Mesendoderm (in vitro differentiated cells): ENCODE measurements at regions not wholly inside any gene's neighbourhood (a gene's known extent, or its start where the extent isn't known, plus 50 kb on each side); places are given as distances from the start of the nearest gene placed in this dataset.

Experiments
- DNase-seq: peaks from one replicate; pipeline ENCODE4 v3.0.0; 2013
- H2AK5ac ChIP-seq: 2 replicates; pipeline ENCODE4 v1.6.1; 2013; ENCODE audit warnings: low read length, inconsistent platforms
- H2BK120ac ChIP-seq: 2 replicates; pipeline ENCODE4 v1.6.1; 2013; ENCODE audit warnings: low read depth, mild to moderate bottlenecking, low read length, moderate library complexity, mixed read lengths
- H2BK15ac ChIP-seq: replicated peaks from 2 replicates; pipeline ENCODE4 v1.6.1; 2013; ENCODE audit warnings: low read depth, mild to moderate bottlenecking, moderate library complexity
- H2BK5ac ChIP-seq: 2 replicates; pipeline ENCODE4 v1.6.1; 2013; ENCODE audit warnings: low read length, inconsistent platforms
- H3K18ac ChIP-seq: 2 replicates; pipeline ENCODE4 v1.6.1; 2013; ENCODE audit warnings: mild to moderate bottlenecking, low read length, mixed read lengths
- H3K23ac ChIP-seq: one replicate; pipeline ENCODE4 v1.6.1; 2013; ENCODE audit warnings: low read length
- H3K27ac ChIP-seq: 2 replicates; pipeline ENCODE4 v1.5.1; 2013; ENCODE audit warnings: low read depth, mild to moderate bottlenecking, inconsistent platforms, low read length, moderate library complexity
- H3K27me3 ChIP-seq: 2 replicates; pipeline ENCODE4 v1.6.1; 2013; ENCODE audit warnings: low read length, control low read depth, mild to moderate bottlenecking, inconsistent platforms; ENCODE audit not compliant: insufficient read depth, poor library complexity
- H3K36me3 ChIP-seq: 2 replicates; pipeline ENCODE4 v1.6.1; 2013; ENCODE audit warnings: low read length, inconsistent platforms; ENCODE audit not compliant: control insufficient read depth, insufficient read depth
- H3K4ac ChIP-seq: one replicate; pipeline ENCODE4 v1.6.1; 2013; ENCODE audit warnings: low read depth, mild to moderate bottlenecking, low read length, moderate library complexity
- H3K4me1 ChIP-seq: 2 replicates; pipeline ENCODE4 v1.6.1; 2013; ENCODE audit warnings: low read depth, low read length, inconsistent platforms; ENCODE audit not compliant: control insufficient read depth
- H3K4me2 ChIP-seq: 2 replicates; pipeline ENCODE4 v1.6.1; 2013; ENCODE audit warnings: low read length
- H3K4me3 ChIP-seq: 2 replicates; pipeline ENCODE4 v1.5.1; 2013; ENCODE audit warnings: mild to moderate bottlenecking, low read length
- H3K56ac ChIP-seq: one replicate; pipeline ENCODE4 v1.6.1; 2013; ENCODE audit warnings: low read length
- H3K79me1 ChIP-seq: 2 replicates; pipeline ENCODE4 v1.6.1; 2013; ENCODE audit warnings: low read length, inconsistent platforms
- H3K79me2 ChIP-seq: 2 replicates; pipeline ENCODE4 v1.6.1; 2013; ENCODE audit warnings: mild to moderate bottlenecking, low read length; ENCODE audit not compliant: control insufficient read depth, insufficient read depth
- H3K9ac ChIP-seq: 2 replicates; pipeline ENCODE4 v1.6.1; 2013; ENCODE audit warnings: low read length, inconsistent platforms
- H4K5ac ChIP-seq: one replicate; pipeline ENCODE4 v1.6.1; 2013; ENCODE audit warnings: low read length
- H4K8ac ChIP-seq: one replicate; pipeline ENCODE4 v1.6.1; 2013; ENCODE audit warnings: low read depth, mild to moderate bottlenecking, control low read depth, low read length, moderate library complexity
- WGBS: extraction: QIAGEN DNeasy Blood & Tissue Kit; methylation state at CpG from one replicate; pipeline ENCODE4 v1.1.7; 2013; ENCODE audit warnings: low lambda C conversion rate, missing lambda C conversion rate; ENCODE audit not compliant: insufficient coverage; ENCODE audit errors: extremely low coverage; 5-methylcytosine and 5-hydroxymethylcytosine counted together

- H3K36me3 ChIP-seq: no peaks in the 10 kb centered on the region
- H3K23ac ChIP-seq: no peak overlapping the region
- no peak overlapping the region for H3K27ac ChIP-seq
- H4K8ac ChIP-seq: no peak overlapping the region
- no peak overlapping the region for H3K4ac ChIP-seq
- H3K79me1 ChIP-seq: no peaks in the 10 kb centered on the region
- H2AK5ac ChIP-seq: no peak overlapping the region
- H2BK15ac ChIP-seq: no peak overlapping the region
- H3K4me2 ChIP-seq: no peak overlapping the region
- no peak overlapping the region for H2BK5ac ChIP-seq
- no peaks in the 10 kb centered on the region for H3K27me3 ChIP-seq
- H3K4me1 ChIP-seq: no peaks in the 10 kb centered on the region
- no peak overlapping the region for H2BK120ac ChIP-seq
- no peak overlapping the region for H3K56ac ChIP-seq
- no CpG with 5 or more reads among the region's 2 CpGs for WGBS
- no peak for DNase-seq
- H3K9ac ChIP-seq: no peak overlapping the region
- H3K4me3 ChIP-seq: no peak overlapping the region
- no peaks in the 10 kb centered on the region for H3K79me2 ChIP-seq
- no peak overlapping the region for H3K18ac ChIP-seq
- H4K5ac ChIP-seq: no peak overlapping the region
These were observed 205.1 kb upstream of the TBX3 start for GRCh38 chr12:114888928-114889584.

- Histone ChIP-seq H3K9ac (no peak overlapping the region), H4K5ac (no peak overlapping the region), H2BK15ac (no peak overlapping the region), H3K4me1 (no peaks in the 10 kb centered on the region), H3K79me1 (no peaks in the 10 kb centered on the region), H4K8ac (no peak overlapping the region), H3K36me3 (no peaks in the 10 kb centered on the region), H3K23ac (no peak overlapping the region), H3K27ac (no peak overlapping the region), H2BK5ac (no peak overlapping the region), H3K4me2 (no peak overlapping the region), H3K79me2 (no peaks in the 10 kb centered on the region), H2AK5ac (no peak overlapping the region), H3K4me3 (no peak overlapping the region), H3K27me3 (no peaks in the 10 kb centered on the region), H3K56ac (no peak overlapping the region), H3K18ac (no peak overlapping the region), H3K4ac (no peak overlapping the region), H2BK120ac (no peak overlapping the region)
- WGBS: no CpG with 5 or more reads among the region's 1 CpG
- DNase-seq: no peak
These were observed 204.5 kb upstream of the TBX3 start for GRCh38 chr12:114888448-114888847.

GRCh38 chr12:114885501-114885900, 201.5 kb upstream of the TBX3 start:
- Histone ChIP-seq H2AK5ac (no peak overlapping the region), H4K8ac (no peak overlapping the region), H3K56ac (no peak overlapping the region), H3K9ac (no peak overlapping the region), H2BK120ac (no peak overlapping the region), H3K27ac (no peak overlapping the region), H3K18ac (no peak overlapping the region), H3K23ac (no peak overlapping the region), H3K79me2 (no peaks in the 10 kb centered on the region), H3K79me1 (no peaks in the 10 kb centered on the region), H2BK15ac (no peak overlapping the region), H3K4me1 (no peaks in the 10 kb centered on the region), H4K5ac (no peak overlapping the region), H3K36me3 (no peaks in the 10 kb centered on the region), H3K27me3 (no peaks in the 10 kb centered on the region), H2BK5ac (no peak overlapping the region), H3K4ac (no peak overlapping the region), H3K4me2 (no peak overlapping the region), H3K4me3 (no peak overlapping the region)
- no CpG with 5 or more reads among the region's 4 CpGs for WGBS
- no peak for DNase-seq

- Histone ChIP-seq H3K9ac (no peak overlapping the region), H3K4me2 (no peak overlapping the region), H2BK120ac (no peak overlapping the region), H3K79me2 (no peaks in the 10 kb centered on the region), H3K4me1 (no peaks in the 10 kb centered on the region), H3K36me3 (no peaks in the 10 kb centered on the region), H3K56ac (no peak overlapping the region), H3K79me1 (no peaks in the 10 kb centered on the region), H3K27ac (no peak overlapping the region), H3K18ac (no peak overlapping the region), H3K27me3 (no peaks in the 10 kb centered on the region), H3K23ac (no peak overlapping the region), H2BK5ac (no peak overlapping the region), H3K4me3 (no peak overlapping the region), H3K4ac (no peak overlapping the region), H2BK15ac (no peak overlapping the region), H4K8ac (no peak overlapping the region), H2AK5ac (no peak overlapping the region), H4K5ac (no peak overlapping the region)
- no peak for DNase-seq
- WGBS: no CpG with 5 or more reads among the region's 6 CpGs
These were observed 200.6 kb upstream of the TBX3 start for GRCh38 chr12:114884575-114884974.

GRCh38 chr12:114882083-114882482, 198.1 kb upstream of the TBX3 start:
- H3K56ac ChIP-seq: no peak overlapping the region
- H3K79me2 ChIP-seq: no peaks in the 10 kb centered on the region
- H3K36me3 ChIP-seq: no peaks in the 10 kb centered on the region
- H3K4ac ChIP-seq: no peak overlapping the region
- DNase-seq: no peak
- no peak overlapping the region for H2BK15ac ChIP-seq
- H3K18ac ChIP-seq: no peak overlapping the region
- no peak overlapping the region for H2AK5ac ChIP-seq
- no peak overlapping the region for H2BK5ac ChIP-seq
- no peak overlapping the region for H3K9ac ChIP-seq
- no peak overlapping the region for H4K8ac ChIP-seq
- H3K27ac ChIP-seq: no peak overlapping the region
- no peaks in the 10 kb centered on the region for H3K79me1 ChIP-seq
- H3K27me3 ChIP-seq: no peaks in the 10 kb centered on the region
- no peak overlapping the region for H3K4me3 ChIP-seq
- no peak overlapping the region for H4K5ac ChIP-seq
- H3K4me1 ChIP-seq: no peaks in the 10 kb centered on the region
- no peak overlapping the region for H3K23ac ChIP-seq
- no peak overlapping the region for H3K4me2 ChIP-seq
- WGBS: no CpG with 5 or more reads among the region's 4 CpGs
- no peak overlapping the region for H2BK120ac ChIP-seq

GRCh38 chr12:114879354-114879753, 195.4 kb upstream of the TBX3 start:
- H3K56ac ChIP-seq: no peak overlapping the region
- no peaks in the 10 kb centered on the region for H3K4me1 ChIP-seq
- no peaks in the 10 kb centered on the region for H3K79me2 ChIP-seq
- no peak overlapping the region for H3K4ac ChIP-seq
- no peak overlapping the region for H4K8ac ChIP-seq
- H3K79me1 ChIP-seq: no peaks in the 10 kb centered on the region
- no peak overlapping the region for H2AK5ac ChIP-seq
- no peak overlapping the region for H2BK5ac ChIP-seq
- H3K27me3 ChIP-seq: no peaks in the 10 kb centered on the region
- no CpG with 5 or more reads among the region's 4 CpGs for WGBS
- no peak overlapping the region for H2BK120ac ChIP-seq
- H3K4me3 ChIP-seq: no peak overlapping the region
- H3K4me2 ChIP-seq: no peak overlapping the region
- no peak overlapping the region for H2BK15ac ChIP-seq
- H3K36me3 ChIP-seq: no peaks in the 10 kb centered on the region
- no peak for DNase-seq
- no peak overlapping the region for H4K5ac ChIP-seq
- H3K9ac ChIP-seq: no peak overlapping the region
- no peak overlapping the region for H3K23ac ChIP-seq
- H3K18ac ChIP-seq: no peak overlapping the region
- no peak overlapping the region for H3K27ac ChIP-seq
